Neural progenitor cell (in vitro differentiated cells): ENCODE measurements at regions not wholly inside any gene's neighbourhood (a gene's known extent, or its start where the extent isn't known, plus 50 kb on each side); places are given as distances from the start of the nearest gene placed in this dataset.
"Not testable (repeated sequence)": the region's sequence is repeated elsewhere in the genome, so short reads cannot be mapped to it uniquely, and the experiment has no call there.

Source experiments
- DNase-seq: peaks from one replicate; pipeline ENCODE4 v3.0.0-alpha.2; 2016; ENCODE audit warnings: low spot score
- H2AFZ ChIP-seq: fragments of 200-600 bp; sonication (generic); replicated peaks from 2 replicates; pipeline ENCODE4 v1.6.1; 2016; ENCODE audit warnings: antibody characterized with exemption
- H3F3A ChIP-seq: fragments of 200-600 bp; sonication (generic); 2 replicates; pipeline ENCODE4 v1.6.1; 2016; ENCODE audit warnings: antibody characterized with exemption, low read depth
- H3K27ac ChIP-seq: fragments of 200-600 bp; sonication (generic); 2 replicates; pipeline ENCODE4 v1.5.1; 2016; ENCODE audit warnings: mild to moderate bottlenecking
- H3K27me3 ChIP-seq: fragments of 200-600 bp; sonication (generic); 2 replicates; pipeline ENCODE4 v1.6.1; 2016; ENCODE audit warnings: mild to moderate bottlenecking, moderate library complexity
- H3K36me3 ChIP-seq: fragments of 200-600 bp; sonication (generic); 2 replicates; pipeline ENCODE4 v1.5.1; 2016
- H3K4me1 ChIP-seq: fragments of 200-600 bp; sonication (generic); 2 replicates; pipeline ENCODE4 v1.6.1; 2016; ENCODE audit warnings: mixed run types
- H3K4me2 ChIP-seq: fragments of 200-600 bp; sonication (generic); 2 replicates; pipeline ENCODE4 v1.6.1; 2016
- H3K4me3 ChIP-seq: fragments of 200-600 bp; sonication (generic); 2 replicates; pipeline ENCODE4 v1.5.1; 2016
- H3K79me2 ChIP-seq: fragments of 200-600 bp; sonication (generic); 2 replicates; pipeline ENCODE4 v1.6.1; 2016; ENCODE audit warnings: low read depth
- H3K9ac ChIP-seq: fragments of 200-600 bp; sonication (generic); 2 replicates; pipeline ENCODE4 v1.6.1; 2016
- H3K9me3 ChIP-seq: fragments of 200-600 bp; sonication (generic); 2 replicates; pipeline ENCODE4 v1.5.1; 2016; ENCODE audit warnings: low read depth
- H4K20me1 ChIP-seq: fragments of 200-600 bp; sonication (generic); 2 replicates; pipeline ENCODE4 v1.6.1; 2016; ENCODE audit warnings: low read depth
- H3K27ac Mint-ChIP-seq: 3 replicates; pipeline ENCODE4 v1.8.0; 2021; ENCODE audit warnings: mixed read lengths
- H3K27me3 Mint-ChIP-seq: 2 replicates; pipeline ENCODE4 v1.8.0; 2022; ENCODE audit warnings: low read depth, mild to moderate bottlenecking, inconsistent platforms, moderate library complexity, mixed read lengths; ENCODE audit not compliant: insufficient read depth
- H3K36me3 Mint-ChIP-seq: 3 replicates; pipeline ENCODE4 v1.8.0; 2021; ENCODE audit warnings: mixed read lengths
- H3K4me1 Mint-ChIP-seq: 3 replicates; pipeline ENCODE4 v1.8.0; 2021; ENCODE audit warnings: mixed read lengths
- H3K4me3 Mint-ChIP-seq: 3 replicates; pipeline ENCODE4 v1.8.0; 2021; ENCODE audit warnings: mild to moderate bottlenecking, moderate library complexity, mixed read lengths
- H3K9me3 Mint-ChIP-seq: 3 replicates; pipeline ENCODE4 v1.8.0; 2020; ENCODE audit warnings: mixed read lengths
- EZH2 ChIP-seq: fragments of 200-600 bp; sonication (generic); IDR thresholded peaks from 2 replicates; pipeline ENCODE4 v1.6.1; 2017; ENCODE audit warnings: antibody characterized with exemption, mild to moderate bottlenecking, moderate library complexity
- EZH2phosphoT487 ChIP-seq: fragments of 200-600 bp; sonication (generic); IDR thresholded peaks from 2 replicates; pipeline ENCODE4 v1.6.1; 2017; ENCODE audit warnings: antibody characterized with exemption
- TF ChIP-seq, protein P1 (sequence below): fragments of 200-600 bp; sonication (generic); IDR thresholded peaks from 2 replicates; pipeline ENCODE4 v1.5.1; 2017; ENCODE audit warnings: antibody characterized with exemption, mild to moderate bottlenecking

DNA sequence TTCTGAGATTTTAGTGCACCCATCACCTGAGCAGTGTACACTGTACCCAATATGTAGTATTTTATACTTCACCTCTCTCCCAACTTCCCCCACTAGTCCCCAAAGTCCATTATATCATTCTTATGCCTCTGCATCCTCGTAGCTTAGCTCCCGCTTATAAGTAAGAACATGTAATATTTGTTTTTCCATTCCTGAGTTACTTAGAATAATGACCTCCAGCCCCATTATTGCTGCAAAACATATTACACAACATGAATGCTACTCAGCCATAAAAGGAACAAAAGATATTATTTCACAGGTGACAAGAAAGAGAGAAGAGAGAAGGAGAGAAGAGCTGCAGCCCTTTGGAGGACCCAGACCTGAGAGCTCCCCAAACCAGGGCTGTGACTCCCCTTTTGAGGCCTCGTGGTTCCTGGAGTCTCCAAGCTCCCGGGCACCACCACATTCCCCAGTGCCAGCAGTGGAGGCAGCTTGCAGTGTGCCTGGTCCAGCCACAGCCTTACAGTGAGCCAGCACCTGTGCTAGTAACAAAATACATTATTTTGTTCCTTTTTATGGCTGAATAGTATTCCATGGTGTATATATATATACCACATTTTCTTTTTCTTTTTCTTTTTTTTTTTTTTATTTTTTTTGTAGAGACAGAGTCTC, 194.5 kb upstream of the DAB2 start:
- Histone ChIP-seq H3K27me3 (no peaks in the 10 kb centered on the region), H3K27ac (no peak overlapping the region), H3K4me1 (no peaks in the 10 kb centered on the region), H3K79me2 (no peaks in the 10 kb centered on the region), H2AFZ (no peak overlapping the region), H4K20me1 (no peaks in the 10 kb centered on the region), H3K9ac (no peak overlapping the region), H3K9me3 (no peaks in the 10 kb centered on the region), H3K4me3 (no peak overlapping the region), H3K4me2 (no peak overlapping the region), H3K36me3 (no peaks in the 10 kb centered on the region), H3F3A (no peaks in the 10 kb centered on the region)
- Mint-ChIP-seq H3K4me3 (no peak overlapping the region), H3K36me3 (no peaks in the 10 kb centered on the region), H3K9me3 (no peaks in the 10 kb centered on the region), H3K27ac (no peak overlapping the region), H3K4me1 (no peaks in the 10 kb centered on the region), H3K27me3 (no peaks in the 10 kb centered on the region)
- no peak for DNase-seq
- TF ChIP-seq, protein P1, sequence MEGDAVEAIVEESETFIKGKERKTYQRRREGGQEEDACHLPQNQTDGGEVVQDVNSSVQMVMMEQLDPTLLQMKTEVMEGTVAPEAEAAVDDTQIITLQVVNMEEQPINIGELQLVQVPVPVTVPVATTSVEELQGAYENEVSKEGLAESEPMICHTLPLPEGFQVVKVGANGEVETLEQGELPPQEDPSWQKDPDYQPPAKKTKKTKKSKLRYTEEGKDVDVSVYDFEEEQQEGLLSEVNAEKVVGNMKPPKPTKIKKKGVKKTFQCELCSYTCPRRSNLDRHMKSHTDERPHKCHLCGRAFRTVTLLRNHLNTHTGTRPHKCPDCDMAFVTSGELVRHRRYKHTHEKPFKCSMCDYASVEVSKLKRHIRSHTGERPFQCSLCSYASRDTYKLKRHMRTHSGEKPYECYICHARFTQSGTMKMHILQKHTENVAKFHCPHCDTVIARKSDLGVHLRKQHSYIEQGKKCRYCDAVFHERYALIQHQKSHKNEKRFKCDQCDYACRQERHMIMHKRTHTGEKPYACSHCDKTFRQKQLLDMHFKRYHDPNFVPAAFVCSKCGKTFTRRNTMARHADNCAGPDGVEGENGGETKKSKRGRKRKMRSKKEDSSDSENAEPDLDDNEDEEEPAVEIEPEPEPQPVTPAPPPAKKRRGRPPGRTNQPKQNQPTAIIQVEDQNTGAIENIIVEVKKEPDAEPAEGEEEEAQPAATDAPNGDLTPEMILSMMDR: no peak
- TF ChIP-seq EZH2phosphoT487 (no peak), EZH2 (no peak)

DNA sequence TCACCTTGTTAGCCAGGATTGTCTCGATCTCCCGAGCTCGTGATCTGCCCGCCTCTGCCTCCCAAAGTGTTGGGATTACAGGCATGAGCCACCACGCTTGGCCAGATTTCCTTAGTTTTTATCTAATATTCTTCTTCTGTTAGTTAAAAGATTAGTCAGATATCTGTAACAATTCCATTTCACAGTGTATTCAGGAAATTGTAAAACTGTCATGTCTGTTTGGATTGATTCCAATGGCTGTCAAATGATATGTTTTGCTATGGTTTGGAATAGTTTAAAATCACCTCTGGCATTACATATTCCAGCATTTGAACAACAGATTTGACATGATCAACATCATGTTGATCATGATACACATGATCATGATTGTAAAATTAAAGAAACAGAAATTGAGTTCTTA, 193.6 kb upstream of the DAB2 start:
- no peaks in the 10 kb centered on the region for H3K9me3 Mint-ChIP-seq
- no peaks in the 10 kb centered on the region for H3K9me3 ChIP-seq
- H3K4me3 Mint-ChIP-seq: no peak overlapping the region
- no peak overlapping the region for H3K27ac Mint-ChIP-seq
- no peaks in the 10 kb centered on the region for H3K4me1 Mint-ChIP-seq
- no peak overlapping the region for H3K27ac ChIP-seq
- no peaks in the 10 kb centered on the region for H3K4me1 ChIP-seq
- H4K20me1 ChIP-seq: no peaks in the 10 kb centered on the region
- H3K79me2 ChIP-seq: no peaks in the 10 kb centered on the region
- no peaks in the 10 kb centered on the region for H3K27me3 Mint-ChIP-seq
- H3F3A ChIP-seq: no peaks in the 10 kb centered on the region
- TF ChIP-seq, protein P1: no peak
- H3K4me2 ChIP-seq: no peak overlapping the region
- no peak overlapping the region for H2AFZ ChIP-seq
- H3K36me3 ChIP-seq: no peaks in the 10 kb centered on the region
- no peak for DNase-seq
- no peak overlapping the region for H3K4me3 ChIP-seq
- no peak overlapping the region for H3K9ac ChIP-seq
- H3K27me3 ChIP-seq: no peaks in the 10 kb centered on the region
- no peaks in the 10 kb centered on the region for H3K36me3 Mint-ChIP-seq

DNA sequence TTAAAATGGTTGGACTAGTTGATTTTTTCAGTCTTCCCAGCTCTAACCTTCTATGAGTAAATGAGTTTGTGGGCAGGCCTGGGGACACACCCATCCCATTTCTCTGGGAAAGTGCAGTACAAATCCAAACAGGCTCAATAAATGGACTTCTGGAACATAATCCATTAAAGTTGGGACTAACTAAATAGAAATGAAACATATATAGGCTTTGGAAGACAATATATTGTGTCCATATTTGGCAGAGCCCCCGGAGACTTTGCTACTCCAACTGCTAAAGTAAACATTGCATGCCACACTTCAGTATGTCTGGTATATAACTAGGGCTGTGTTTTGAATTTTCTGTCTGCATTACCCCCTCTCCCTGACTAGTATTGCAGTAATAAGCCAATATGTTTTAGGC, 191.4 kb upstream of the DAB2 start:
- Mint-ChIP-seq H3K9me3 (peaks cover 2% of the 10 kb centered on the region), H3K27ac (no peak overlapping the region), H3K4me3 (no peak overlapping the region), H3K27me3 (no peaks in the 10 kb centered on the region), H3K36me3 (no peaks in the 10 kb centered on the region), H3K4me1 (no peaks in the 10 kb centered on the region)
- H2AFZ ChIP-seq: no peak overlapping the region
- no peaks in the 10 kb centered on the region for H4K20me1 ChIP-seq
- DNase-seq: no peak
- no peaks in the 10 kb centered on the region for H3K79me2 ChIP-seq
- no peaks in the 10 kb centered on the region for H3K4me1 ChIP-seq
- H3K9ac ChIP-seq: no peak overlapping the region
- no peaks in the 10 kb centered on the region for H3K27me3 ChIP-seq
- no peaks in the 10 kb centered on the region for H3F3A ChIP-seq
- H3K4me2 ChIP-seq: no peak overlapping the region
- no peaks in the 10 kb centered on the region for H3K36me3 ChIP-seq
- no peak overlapping the region for H3K27ac ChIP-seq
- H3K4me3 ChIP-seq: no peak overlapping the region
- no peaks in the 10 kb centered on the region for H3K9me3 ChIP-seq
- TF ChIP-seq EZH2 (no peak), EZH2phosphoT487 (no peak)
- TF ChIP-seq, protein P1: no peak

DNA sequence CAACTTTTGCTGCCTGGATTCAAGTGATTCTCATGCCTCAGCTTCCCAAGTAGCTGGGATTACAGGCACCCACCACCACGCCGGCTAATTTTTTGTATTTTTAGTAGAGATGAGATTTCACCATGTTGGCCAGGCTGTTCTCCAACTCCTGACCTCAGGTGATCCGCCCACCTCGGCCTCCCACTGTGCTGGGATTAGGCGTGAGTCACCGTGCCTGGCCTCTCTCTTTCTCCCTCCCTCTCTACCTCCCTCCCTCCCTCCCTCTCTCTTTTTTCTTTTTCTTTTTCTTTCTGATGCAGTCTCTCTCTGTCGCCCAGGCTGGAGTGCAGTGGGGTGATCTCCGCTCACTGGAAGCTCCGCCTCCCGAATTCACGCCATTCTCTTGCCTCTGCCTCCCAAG, 186.3 kb upstream of the DAB2 start:
- H3K36me3 Mint-ChIP-seq, H4K20me1 ChIP-seq, H3K4me1 Mint-ChIP-seq, H3K27me3 ChIP-seq, H3K4me2 ChIP-seq, H2AFZ ChIP-seq, H3K9ac ChIP-seq, H3K27ac Mint-ChIP-seq, DNase-seq, H3K27me3 Mint-ChIP-seq, H3K27ac ChIP-seq, H3K9me3 ChIP-seq, H3F3A ChIP-seq, H3K79me2 ChIP-seq, H3K4me1 ChIP-seq, H3K36me3 ChIP-seq, H3K4me3 ChIP-seq, H3K4me3 Mint-ChIP-seq, H3K9me3 Mint-ChIP-seq: not testable (repeated sequence)
